Urothelium cell line (cell line): ENCODE measurements at regions not wholly inside any gene's neighbourhood (a gene's known extent, or its start where the extent isn't known, plus 50 kb on each side); places are given as distances from the start of the nearest gene placed in this dataset.

Source experiments
- DNase-seq: peaks from one replicate; pipeline ENCODE4 v3.0.0; 2011; ENCODE audit warnings: low spot score, mixed read lengths
- FAIRE-seq: peaks from 2 replicates; lab custom pipeline; 2011; peaks lifted over from hg19 to GRCh38; lab: Jason Lieb, UNC

DNA sequence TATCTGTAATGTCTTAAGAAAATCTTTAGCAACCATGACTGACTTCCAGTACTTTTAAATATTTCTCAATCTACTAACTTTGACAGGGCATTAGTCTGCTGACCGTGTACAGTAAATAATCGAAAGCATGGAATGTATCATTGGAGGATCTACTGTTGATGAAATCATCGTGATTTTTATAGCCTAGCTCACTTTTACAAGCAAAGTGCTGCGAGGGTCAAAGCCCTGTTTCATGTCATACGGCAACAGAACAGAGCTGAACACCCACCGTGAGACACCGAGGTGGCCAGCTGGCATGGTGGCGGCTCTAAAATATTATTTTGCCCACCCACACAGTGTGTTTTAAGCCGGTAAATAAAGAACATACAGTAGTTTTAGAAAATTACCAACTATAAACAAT, 679.3 kb downstream of the FAT4 start:
- FAIRE-seq (no peak), DNase-seq (no peak)

GRCh38 chr4:125994430-125994829, 679.7 kb downstream of the FAT4 start:
- no peak for DNase-seq
- FAIRE-seq = no peak

DNA sequence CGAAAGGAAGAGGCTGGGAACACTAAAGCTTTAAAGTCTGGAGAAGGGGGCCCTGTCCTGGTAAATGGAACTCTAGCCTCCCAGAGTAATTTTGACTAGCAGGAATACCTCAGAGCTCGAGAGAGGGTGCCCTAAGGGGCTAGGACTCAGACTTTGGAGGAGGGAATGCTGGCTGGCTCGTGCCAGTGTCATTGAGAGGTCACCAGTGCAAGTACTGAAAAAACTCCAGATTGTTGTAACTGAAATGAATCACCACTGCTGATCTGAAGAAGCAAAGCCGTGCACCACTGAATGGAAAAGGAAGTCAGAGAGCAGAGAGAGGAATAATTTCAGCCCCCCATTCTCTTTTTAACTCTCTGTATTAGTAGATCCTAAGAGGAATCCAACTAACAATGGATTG, 690.2 kb downstream of the FAT4 start:
- DNase-seq (peak; percentile 3), FAIRE-seq (no peak)

DNA sequence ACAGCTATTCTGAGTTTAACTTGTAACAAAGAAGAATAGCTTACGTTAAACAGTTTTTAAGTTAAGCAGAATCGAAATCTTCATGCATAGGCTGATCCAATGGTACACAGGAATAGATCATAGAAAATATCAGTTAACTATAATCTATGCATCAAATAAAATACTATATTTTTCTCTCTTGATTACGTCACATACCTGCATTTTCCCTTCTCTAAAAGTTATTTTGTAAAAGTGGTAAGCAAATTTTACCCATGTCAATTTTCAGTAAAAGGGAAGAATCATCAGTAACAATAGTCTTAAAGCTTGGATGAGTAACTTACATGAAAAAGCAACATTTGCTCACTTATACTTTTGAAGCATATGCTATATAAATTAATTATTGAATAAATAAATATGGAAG, 692.4 kb downstream of the FAT4 start:
- no peak for FAIRE-seq
- DNase-seq = no peak

- no peak for DNase-seq
- FAIRE-seq = no peak
Observed at GRCh38 chr4:126012691-126013290, 698.0 kb downstream of the FAT4 start.

- no peak for DNase-seq
- FAIRE-seq = no peak
Observed at GRCh38 chr4:126018274-126018673, 703.5 kb downstream of the FAT4 start.

DNA sequence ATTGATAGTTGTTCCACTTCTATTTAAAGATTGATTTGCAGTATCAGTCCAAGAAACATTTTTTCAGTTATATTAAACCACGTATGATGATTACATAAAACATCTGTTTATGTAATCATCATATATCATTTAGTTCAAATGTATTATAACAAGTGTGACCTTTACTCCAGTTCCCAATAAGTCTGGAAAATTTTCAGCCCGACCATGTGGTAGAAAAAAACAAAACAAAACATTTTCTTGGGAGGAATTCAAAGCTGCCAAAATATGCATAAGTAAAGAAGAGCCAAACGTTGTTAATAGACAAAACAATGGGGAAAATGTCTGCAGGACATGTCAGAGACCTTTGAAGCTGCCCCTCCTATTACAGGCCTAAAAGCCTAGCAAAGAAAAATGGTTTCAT, 709.1 kb downstream of the FAT4 start:
- DNase-seq (no peak), FAIRE-seq (no peak)

DNA sequence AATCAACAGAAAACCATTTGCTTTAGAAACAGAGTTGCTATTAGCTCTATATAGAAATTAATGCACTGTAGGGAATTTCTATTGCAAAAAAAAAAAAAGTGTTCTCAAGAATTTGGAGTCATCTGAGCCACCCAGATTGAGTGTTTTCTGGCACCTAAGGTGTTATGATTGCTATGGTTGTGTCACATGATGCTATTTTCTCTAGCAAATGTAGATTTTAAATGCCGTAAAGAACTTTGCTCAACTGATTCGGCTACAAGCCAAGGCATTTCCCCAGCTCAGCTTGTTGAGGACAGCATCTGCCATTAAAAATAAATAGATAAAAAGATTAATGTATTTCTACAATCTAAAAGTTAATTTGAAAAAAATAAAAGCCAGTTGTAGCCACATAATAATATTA, 712.8 kb downstream of the FAT4 start:
- DNase-seq (no peak), FAIRE-seq (no peak)

GRCh38 chr4:126028876-126029275, 714.1 kb downstream of the FAT4 start:
- DNase-seq (no peak), FAIRE-seq (no peak)

- FAIRE-seq (no peak), DNase-seq (no peak)
Observed at GRCh38 chr4:126037231-126037630, 722.5 kb downstream of the FAT4 start.

- no peak for DNase-seq
- no peak for FAIRE-seq
Observed at GRCh38 chr4:126038502-126039144, 723.9 kb downstream of the FAT4 start.

DNA sequence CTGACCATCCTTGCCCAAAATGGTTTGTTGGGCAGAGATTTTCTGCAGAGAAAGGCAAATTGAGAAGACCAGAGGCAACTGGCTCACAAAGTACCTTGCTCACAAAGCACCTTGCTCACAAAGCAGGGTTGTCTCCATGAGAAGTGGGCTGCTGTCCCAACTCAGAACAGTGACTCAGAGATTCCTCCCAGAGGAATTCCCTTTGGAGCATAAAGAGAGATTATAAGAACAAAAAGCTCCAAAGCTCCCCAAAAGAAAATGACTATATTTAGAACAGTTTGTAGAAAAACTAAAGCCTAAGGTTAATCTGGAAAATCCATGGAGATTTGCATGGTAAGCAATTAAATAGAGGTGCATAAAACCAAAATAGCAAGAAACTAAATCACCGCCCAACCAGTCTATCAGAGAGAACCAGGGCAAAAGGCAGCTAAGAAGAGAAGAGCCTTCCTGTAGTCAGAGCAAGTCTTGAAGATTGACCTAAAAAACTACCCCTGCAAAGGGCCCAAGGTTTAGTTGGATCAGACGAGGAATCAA, 731.4 kb downstream of the FAT4 start:
- FAIRE-seq (no peak), DNase-seq (no peak)

DNA sequence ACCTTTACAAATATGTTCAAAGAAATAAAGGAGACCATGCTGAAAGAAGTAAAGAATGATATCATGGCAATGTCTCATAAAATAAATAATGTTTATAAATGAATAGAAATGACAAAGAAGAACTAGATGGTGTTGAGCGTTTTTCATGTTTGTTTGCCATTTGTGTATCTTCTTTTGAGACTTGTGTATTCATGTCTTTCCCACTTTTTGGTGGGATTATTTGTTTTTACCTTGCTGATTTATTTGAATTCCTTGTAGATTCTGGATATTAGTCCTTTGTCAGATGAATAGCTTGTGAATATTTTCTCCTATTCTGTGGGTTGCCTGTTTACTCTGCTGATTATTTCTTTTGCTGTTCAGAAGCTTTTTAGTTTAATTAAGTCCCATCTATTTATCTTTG, 732.4 kb downstream of the FAT4 start:
- DNase-seq = no peak
- no peak for FAIRE-seq

- DNase-seq (no peak), FAIRE-seq (no peak)
Observed at GRCh38 chr4:126051689-126052424, 737.1 kb downstream of the FAT4 start.

DNA sequence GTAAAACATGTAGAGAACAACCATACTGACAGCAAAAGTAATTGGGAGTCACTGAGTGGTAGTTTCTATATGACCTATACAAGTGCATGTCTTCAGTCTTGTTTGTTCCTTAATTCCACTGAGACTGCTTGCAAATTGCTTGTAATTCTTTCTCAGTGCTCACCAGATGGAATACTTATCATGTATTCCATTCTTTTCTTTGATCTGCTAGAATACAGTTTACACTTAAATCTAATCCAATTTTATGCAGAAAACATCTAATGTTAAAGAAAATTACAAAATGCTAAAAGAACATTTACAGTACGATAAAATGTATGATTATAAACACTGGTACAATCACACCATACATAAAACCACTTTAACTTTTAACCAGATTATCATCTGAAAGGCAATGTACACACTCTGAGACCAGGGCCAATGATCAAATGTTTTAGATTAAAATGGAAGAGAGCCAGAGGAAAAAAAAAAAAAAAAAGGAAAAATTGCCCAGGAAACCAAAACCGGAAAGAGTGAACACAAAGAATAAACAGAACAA, 741.4 kb downstream of the FAT4 start:
- no peak for DNase-seq
- no peak for FAIRE-seq

DNA sequence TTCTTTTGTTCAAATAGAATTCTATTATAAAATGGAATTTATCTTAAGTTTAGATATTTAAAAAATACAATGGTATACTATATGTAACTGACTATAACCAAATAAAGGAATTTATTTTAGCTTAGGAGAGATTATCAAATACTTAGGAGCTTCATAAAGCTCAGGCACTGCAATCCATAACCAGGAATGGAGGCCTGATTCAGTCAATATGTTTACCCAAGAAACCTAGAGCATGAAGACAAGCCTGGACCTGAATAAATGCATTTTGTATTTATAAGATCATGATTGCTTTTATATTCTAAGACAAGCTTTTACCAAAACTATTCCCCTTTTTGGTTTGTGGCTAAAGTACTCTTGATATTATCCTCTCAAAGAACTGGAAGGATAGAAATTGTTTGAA, 742.6 kb downstream of the FAT4 start:
- FAIRE-seq (no peak), DNase-seq (no peak)

GRCh38 chr4:126058596-126058995, 743.8 kb downstream of the FAT4 start:
- FAIRE-seq = no peak

DNA sequence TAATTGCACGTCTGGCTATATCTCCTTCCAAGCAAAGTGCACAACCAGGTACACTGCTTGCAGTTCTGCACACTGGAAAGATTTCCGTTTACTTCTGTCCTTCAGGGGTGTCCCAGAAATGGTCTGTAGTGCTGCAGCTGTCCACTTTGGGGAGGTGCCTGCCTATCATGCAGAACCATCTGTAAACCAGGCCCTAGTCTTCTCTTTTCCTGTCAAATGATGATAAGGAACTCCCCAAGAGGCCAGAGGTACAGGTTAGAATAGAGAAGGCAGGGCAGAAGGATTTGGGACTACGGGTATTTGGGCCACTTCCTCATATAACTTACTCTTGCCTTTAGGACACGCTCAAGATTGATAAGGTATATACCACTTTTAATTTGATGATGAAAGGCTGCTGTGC, 746.9 kb downstream of the FAT4 start:
- DNase-seq = no peak
- no peak for FAIRE-seq

More at GRCh38 chr4:126058596-126058995, 743.8 kb downstream of the FAT4 start:
- no peak for DNase-seq

DNA sequence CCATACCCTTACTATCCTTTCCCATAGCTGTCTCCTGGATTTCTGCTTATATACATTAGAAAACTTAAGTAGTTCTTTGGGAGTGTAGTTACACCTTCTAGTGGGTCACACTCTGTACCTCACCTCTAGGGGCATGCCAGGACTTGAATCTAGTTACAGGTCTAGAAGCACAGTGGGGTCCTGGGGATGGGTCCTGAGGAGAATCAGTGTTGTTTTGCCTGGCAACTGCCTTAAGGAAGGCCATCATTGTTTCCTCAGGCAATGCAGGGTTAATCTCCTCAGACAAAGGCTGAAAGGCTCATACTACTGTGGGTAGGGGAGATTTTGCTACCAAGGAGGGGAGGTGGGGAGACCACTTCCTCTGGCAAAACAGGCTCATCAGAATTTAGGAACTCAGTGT, 750.3 kb downstream of the FAT4 start:
- FAIRE-seq = no peak
- no peak for DNase-seq

DNA sequence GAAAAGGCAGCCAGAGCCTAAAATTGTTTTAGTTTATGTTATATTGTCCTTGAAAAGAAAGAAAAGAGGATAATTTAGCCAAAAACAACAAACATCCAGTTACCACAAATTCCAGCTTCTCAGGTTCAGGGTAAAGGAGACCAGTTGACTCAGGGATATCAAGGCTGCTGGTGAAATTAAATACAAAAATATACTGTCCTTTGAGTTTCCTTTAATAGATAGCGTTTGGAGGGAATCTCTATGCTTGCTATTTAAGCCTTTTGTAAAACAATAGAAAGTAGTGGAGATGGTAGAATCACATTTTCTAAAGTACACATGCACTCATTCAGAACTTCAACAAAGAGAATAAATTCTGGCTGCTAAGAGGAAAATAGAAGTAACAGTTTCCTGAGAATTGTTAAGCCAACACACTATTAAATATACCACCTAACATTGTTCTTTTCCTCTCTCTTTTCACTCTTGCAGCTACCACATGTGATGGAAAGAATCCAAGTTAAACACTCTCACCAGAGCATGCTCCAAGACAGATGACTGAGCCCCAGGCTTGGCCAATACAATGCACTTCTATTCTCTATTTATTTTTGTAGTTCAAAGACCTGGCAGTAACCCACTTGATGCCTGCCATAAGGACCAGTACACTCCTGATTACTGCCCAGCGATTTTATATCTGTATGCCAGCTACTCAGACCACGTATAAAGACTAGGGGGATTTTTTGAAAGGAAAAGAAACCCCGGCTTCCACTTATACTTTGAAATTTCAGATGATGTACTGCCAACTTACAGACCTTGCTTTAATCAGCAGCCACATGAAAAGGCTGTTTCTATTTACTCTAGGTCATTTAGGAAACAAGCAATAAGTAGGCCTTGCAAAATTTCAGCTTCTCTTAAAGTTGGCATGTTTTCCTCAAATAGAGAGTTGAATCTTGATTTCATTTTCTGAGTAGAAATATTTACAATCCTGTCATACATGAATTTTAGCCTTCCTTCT, 756.9 kb downstream of the FAT4 start:
- DNase-seq (peak; percentile 7), FAIRE-seq (no peak)

DNA sequence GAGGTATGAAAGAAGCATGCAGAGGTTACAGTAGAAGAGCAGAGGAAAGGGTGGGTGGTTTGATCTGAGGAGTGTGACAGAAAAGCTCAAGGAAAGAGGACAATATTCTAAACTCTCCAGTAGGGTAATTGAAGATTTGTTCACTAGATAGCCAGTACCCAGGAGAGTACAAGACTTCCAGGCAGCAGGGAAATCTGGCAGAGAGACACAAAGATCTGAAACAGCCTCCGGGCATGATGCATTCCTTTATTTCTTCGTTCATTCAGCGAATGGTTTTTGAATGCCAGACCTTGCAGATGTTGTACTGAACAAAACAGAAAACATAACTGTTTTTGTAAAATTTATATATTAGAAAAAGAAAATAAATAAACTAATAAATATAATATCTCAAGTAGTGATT, 766.6 kb downstream of the FAT4 start:
- DNase-seq (no peak), FAIRE-seq (no peak)
